HTR-8/SVneo (cell line): ENCODE measurements at regions not wholly inside any gene's neighbourhood (a gene's known extent, or its start where the extent isn't known, plus 50 kb on each side); places are given as distances from the start of the nearest gene placed in this dataset.

Source experiments
- DNase-seq: peaks from one replicate; pipeline ENCODE4 v3.0.0; 2011; ENCODE audit warnings: low spot score, mixed read lengths; ENCODE audit not compliant: insufficient read length
- FAIRE-seq: peaks from 2 replicates; lab custom pipeline; 2011; peaks lifted over from hg19 to GRCh38; lab: Jason Lieb, UNC

DNA sequence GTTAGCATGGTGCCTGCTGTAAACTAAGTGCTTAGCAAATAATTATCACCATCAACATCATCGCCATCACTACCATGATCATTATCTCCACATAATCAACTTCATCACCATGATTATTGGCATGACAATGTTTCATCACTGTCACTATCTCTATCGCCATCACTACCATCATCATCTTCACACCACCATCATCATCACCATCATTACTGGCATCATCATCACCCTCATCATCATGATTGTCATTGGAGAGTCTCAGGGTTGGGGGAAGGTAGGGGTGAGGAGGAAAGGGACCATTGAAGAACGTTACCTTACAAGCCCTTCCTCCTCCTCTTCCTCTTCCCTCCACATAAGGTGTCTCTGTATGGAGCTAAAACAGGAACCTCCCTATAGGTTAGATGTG lies 54.9 kb upstream of the GPR26 start:
- no peak for DNase-seq
- no peak for FAIRE-seq

GRCh38 chr10:123611876-123612275 lies 54.3 kb upstream of the GPR26 start:
- FAIRE-seq (no peak), DNase-seq (no peak)

DNA sequence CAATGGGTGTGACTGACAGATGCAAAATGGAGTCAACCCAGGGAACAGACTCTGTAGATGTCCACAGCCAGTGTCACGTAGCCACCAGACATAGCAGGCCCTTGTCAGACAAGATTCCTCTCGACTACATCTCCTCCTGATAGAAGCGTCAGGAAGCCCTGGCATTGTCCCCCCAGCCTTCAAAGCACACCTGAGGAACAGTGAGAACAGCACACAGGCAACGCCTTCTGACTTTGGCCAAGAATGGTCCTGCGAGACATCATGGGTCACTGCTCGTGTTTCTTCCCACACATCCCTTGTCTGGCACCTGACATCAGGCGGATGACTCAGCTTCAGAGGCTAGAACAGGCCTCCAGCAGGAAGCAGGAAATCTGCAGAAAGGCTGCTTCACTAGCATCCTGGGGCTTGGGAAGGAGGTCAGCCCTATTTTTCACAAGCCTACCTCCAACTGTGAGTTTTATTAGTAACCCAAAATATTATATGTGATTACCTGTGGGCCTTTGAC lies 52.8 kb upstream of the GPR26 start:
- FAIRE-seq, result no peak
- DNase-seq, result no peak

DNA sequence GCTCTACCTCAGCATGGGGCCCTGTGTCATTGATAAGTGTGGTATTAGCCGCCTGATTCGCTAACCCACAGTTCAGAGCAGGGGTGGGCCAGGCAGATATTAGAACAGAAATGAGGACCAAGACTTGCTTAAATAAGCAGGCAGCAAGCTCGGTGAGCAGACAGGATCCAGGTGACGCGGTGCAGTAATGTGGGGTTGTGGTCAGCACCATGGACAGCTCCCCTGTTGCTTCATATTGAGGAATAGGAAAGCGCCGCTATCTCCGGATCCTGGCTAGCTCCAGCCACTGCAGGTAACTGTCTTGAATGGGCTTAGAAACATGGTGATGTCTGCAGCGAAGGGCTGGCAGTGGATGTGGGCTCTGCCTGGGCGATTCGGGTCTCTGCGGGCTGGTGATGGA lies 51.3 kb upstream of the GPR26 start:
- FAIRE-seq (no peak), DNase-seq (peak; percentile 10)
